Mesothelial cell of epicardium (in vitro differentiated cells): ENCODE measurements at regions not wholly inside any gene's neighbourhood (a gene's known extent, or its start where the extent isn't known, plus 50 kb on each side); places are given as distances from the start of the nearest gene placed in this dataset.

ENCODE experiments used
- DNase-seq, 2 experiments: peaks; one replicate each; pipeline ENCODE4 v3.0.0; 2021; ENCODE audit warnings: low spot score in 2 of 2; ENCODE audit not compliant: unreplicated experiment in 2 of 2
- H3K27ac Mint-ChIP-seq: 2 replicates; pipeline ENCODE4 v1.8.0; 2021; ENCODE audit warnings: mixed read lengths
- H3K27me3 Mint-ChIP-seq: 2 replicates; pipeline ENCODE4 v1.8.0; 2021; ENCODE audit warnings: low read depth, mixed read lengths
- H3K36me3 Mint-ChIP-seq: 2 replicates; pipeline ENCODE4 v1.8.0; 2021; ENCODE audit warnings: mixed read lengths
- H3K4me1 Mint-ChIP-seq: 2 replicates; pipeline ENCODE4 v1.8.0; 2021; ENCODE audit warnings: mixed read lengths
- H3K4me3 Mint-ChIP-seq: 2 replicates; pipeline ENCODE4 v1.8.0; 2021; ENCODE audit warnings: mild to moderate bottlenecking, moderate library complexity, mixed read lengths
- H3K9me3 Mint-ChIP-seq: 2 replicates; pipeline ENCODE4 v1.8.0; 2021; ENCODE audit warnings: mixed read lengths
- TF ChIP-seq, protein P1 (sequence below): fragments of 200-600 bp; sonication (generic); IDR thresholded peaks from one replicate; pipeline ENCODE4 v1.5.0; 2021; ENCODE audit warnings: antibody characterized with exemption; ENCODE audit not compliant: unreplicated experiment

DNA sequence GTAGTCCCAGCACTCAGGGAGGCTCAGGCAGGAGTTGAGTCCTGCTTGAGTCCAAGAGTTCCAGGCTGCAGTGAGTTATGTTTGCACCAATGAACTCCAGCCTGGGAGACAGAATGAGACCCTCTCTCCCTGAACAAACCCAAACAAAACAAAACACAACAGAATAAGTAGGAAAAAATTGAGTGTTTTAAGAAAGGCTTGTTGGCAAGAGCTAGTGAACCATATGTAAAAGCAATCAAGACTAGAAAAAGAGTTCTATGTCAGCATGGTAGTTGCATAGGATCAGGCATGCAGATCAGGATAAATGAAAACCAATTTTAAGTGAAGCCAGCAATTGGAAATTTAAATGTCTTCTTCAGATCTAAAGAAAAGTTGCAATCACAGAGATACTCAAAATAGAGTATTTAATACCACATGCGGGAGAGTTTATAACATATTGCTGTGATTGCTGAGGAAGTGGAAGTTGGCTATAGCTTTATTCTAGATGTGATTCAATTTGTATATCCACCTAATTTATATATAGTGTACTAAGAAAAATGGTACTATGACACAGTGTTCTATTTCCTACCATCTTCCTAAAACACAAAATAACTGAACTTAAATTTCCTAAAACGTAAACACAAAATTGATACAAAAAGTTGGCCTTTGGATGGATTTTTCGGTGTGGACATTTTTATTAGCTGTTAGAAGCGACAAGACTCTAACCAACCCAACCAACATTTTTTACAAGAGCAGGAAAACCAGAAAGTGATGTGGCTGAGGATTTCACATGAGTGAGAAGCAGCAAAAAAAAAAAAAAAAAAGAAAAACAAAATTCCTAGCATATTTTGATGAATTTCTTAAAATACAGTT is 101.9 kb upstream of the ROBO1 start:
- H3K4me1 Mint-ChIP-seq = peaks cover 56% of the 10 kb centered on the region
- H3K27ac Mint-ChIP-seq = no peak overlapping the region
- H3K27me3 Mint-ChIP-seq = no peaks in the 10 kb centered on the region
- H3K4me3 Mint-ChIP-seq = no peak overlapping the region
- H3K36me3 Mint-ChIP-seq = no peaks in the 10 kb centered on the region
- TF ChIP-seq, protein P1, sequence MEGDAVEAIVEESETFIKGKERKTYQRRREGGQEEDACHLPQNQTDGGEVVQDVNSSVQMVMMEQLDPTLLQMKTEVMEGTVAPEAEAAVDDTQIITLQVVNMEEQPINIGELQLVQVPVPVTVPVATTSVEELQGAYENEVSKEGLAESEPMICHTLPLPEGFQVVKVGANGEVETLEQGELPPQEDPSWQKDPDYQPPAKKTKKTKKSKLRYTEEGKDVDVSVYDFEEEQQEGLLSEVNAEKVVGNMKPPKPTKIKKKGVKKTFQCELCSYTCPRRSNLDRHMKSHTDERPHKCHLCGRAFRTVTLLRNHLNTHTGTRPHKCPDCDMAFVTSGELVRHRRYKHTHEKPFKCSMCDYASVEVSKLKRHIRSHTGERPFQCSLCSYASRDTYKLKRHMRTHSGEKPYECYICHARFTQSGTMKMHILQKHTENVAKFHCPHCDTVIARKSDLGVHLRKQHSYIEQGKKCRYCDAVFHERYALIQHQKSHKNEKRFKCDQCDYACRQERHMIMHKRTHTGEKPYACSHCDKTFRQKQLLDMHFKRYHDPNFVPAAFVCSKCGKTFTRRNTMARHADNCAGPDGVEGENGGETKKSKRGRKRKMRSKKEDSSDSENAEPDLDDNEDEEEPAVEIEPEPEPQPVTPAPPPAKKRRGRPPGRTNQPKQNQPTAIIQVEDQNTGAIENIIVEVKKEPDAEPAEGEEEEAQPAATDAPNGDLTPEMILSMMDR = no peak
- H3K9me3 Mint-ChIP-seq = no peaks in the 10 kb centered on the region
- DNase-seq = no peak

DNA sequence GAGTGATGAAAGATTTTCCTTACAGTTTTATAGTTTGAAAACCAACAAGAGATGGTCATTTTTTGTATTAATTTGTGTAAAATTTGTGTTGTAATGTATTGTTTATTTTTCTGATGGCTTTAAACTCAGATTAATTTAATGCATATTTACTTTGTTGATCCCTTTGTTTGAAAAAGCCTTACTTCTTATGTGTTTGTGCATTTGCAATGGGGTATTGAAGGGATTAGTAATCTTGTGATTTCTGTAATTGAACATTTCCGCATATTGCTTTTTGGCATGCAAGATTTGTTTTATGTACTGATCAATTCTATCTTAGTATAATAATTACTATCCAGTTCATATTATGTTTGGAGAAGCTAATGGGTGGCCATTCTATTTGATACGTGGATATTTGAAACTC is 98.4 kb upstream of the ROBO1 start:
- H3K36me3 Mint-ChIP-seq = no peaks in the 10 kb centered on the region
- H3K27me3 Mint-ChIP-seq = no peaks in the 10 kb centered on the region
- TF ChIP-seq, protein P1 = no peak
- H3K9me3 Mint-ChIP-seq = peaks cover 8% of the 10 kb centered on the region
- H3K27ac Mint-ChIP-seq = no peak overlapping the region
- H3K4me3 Mint-ChIP-seq = no peak overlapping the region
- peaks cover 34% of the 10 kb centered on the region for H3K4me1 Mint-ChIP-seq
- DNase-seq = no peak

DNA sequence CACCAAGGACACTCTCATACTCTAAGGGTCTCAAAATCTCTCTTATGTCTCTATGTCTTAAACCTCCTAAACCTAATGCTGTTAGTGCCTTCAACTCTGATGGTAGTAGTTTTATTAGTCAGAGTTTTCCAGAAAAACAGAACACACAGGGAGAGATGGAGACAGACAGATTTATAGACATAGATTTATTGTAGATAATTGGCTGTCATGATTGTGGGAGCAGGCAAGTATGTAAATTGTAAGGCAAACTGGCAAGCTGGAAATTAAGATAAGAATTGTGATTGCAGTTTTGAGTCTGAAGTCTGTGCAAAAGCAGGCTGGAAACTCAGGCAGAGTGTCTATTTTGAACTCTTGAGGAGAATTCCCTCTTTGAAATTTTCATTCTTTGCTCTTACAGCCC is 96.3 kb upstream of the ROBO1 start:
- TF ChIP-seq, protein P1 = no peak

DNA sequence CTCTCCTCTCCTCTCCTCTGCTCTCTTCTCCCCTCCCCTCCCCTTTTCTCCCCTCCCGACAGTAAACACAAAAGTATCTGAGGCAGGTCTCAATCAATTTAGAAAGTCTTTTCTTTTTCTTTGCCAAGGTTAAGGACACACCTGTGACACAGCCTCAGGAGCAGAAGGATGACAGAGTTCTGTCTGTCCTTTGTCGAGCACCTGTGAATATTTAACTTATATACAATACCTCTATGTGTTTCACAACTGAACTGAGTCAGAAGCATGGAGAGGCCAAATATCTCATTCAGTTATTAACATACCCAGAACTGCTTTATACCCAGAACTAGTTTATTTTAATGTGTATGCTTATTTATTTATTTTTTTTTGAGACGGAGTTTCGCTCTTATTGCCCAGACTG is 81.1 kb upstream of the ROBO1 start:
- TF ChIP-seq, protein P1 = no peak
- Mint-ChIP-seq H3K27ac (no peak overlapping the region), H3K9me3 (no peaks in the 10 kb centered on the region), H3K4me3 (no peak overlapping the region), H3K4me1 (peaks cover 2% of the 10 kb centered on the region), H3K36me3 (no peaks in the 10 kb centered on the region), H3K27me3 (peaks cover 8% of the 10 kb centered on the region)
- DNase-seq = no peak

More for the DNA sequence above, 96.3 kb upstream of the ROBO1 start:
- Mint-ChIP-seq H3K4me3 (no peak overlapping the region), H3K27me3 (peaks cover 4% of the 10 kb centered on the region), H3K9me3 (peaks cover 11% of the 10 kb centered on the region), H3K4me1 (peaks cover 21% of the 10 kb centered on the region), H3K27ac (no peak overlapping the region), H3K36me3 (no peaks in the 10 kb centered on the region)
- DNase-seq = no peak

DNA sequence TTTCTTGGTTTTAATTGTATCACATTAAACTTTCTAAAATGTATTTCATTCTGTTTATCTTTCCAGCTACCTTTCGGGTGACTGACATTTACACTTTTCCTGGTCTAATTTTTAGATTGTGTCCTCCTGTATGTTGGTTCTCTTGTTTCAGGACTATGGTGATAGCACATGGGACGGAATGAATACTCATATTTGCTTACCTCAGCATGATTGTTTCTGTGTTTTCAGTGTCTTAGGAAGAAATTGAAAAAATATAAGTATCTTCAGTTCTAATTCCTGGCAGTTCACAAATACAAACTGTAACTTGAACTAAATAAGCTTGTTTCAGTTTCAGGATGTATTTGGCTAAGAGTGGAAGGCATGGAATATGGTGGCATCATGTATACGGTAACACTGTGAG is 80.1 kb upstream of the ROBO1 start:
- Mint-ChIP-seq H3K4me3 (no peak overlapping the region), H3K27ac (no peak overlapping the region), H3K4me1 (peaks cover 10% of the 10 kb centered on the region), H3K27me3 (peaks cover 8% of the 10 kb centered on the region), H3K36me3 (no peaks in the 10 kb centered on the region), H3K9me3 (no peaks in the 10 kb centered on the region)
- DNase-seq = no peak
- TF ChIP-seq, protein P1 = no peak
